Right renal cortex interstitium (tissue), 3 donors: ENCODE measurements at regions not wholly inside any gene's neighbourhood (a gene's known extent, or its start where the extent isn't known, plus 50 kb on each side); places are given as distances from the start of the nearest gene placed in this dataset.
A peak's percentile ranks its signal among the peaks of the same experiment; 100 is the strongest.

Experiments used
- DNase-seq, 3 donors: peaks; one replicate each; pipeline ENCODE4 v3.0.0-alpha.2; 2013; ENCODE audit warnings: low read depth in 3 of 3, low spot score in 2 of 3

- DNase-seq = no peak
Observed at GRCh38 chr9:121568343-121569265, 69.0 kb upstream of the GGTA1 start.

DNA sequence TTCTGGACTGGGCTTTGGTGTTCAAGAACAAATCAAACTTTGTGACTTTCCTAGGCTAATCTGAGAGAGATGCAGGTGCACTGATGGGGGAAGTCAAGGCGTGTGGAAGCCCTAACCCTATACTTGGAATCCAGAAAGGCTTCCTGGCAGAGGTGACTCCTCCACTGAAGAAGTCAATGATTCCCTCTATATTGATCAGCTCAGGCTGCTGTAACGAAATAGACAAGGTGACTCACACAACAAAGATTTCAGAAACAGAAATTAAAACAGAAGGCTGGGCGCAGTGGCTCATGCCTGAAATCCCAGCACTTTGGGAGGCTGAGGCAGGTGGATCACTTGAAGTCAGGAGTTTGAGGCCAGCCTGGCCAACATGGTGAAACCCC is 69.6 kb upstream of the GGTA1 start:
- DNase-seq = no peak

GRCh38 chr9:121572581-121572980 is 72.9 kb upstream of the GGTA1 start:
- DNase-seq = no peak

DNA sequence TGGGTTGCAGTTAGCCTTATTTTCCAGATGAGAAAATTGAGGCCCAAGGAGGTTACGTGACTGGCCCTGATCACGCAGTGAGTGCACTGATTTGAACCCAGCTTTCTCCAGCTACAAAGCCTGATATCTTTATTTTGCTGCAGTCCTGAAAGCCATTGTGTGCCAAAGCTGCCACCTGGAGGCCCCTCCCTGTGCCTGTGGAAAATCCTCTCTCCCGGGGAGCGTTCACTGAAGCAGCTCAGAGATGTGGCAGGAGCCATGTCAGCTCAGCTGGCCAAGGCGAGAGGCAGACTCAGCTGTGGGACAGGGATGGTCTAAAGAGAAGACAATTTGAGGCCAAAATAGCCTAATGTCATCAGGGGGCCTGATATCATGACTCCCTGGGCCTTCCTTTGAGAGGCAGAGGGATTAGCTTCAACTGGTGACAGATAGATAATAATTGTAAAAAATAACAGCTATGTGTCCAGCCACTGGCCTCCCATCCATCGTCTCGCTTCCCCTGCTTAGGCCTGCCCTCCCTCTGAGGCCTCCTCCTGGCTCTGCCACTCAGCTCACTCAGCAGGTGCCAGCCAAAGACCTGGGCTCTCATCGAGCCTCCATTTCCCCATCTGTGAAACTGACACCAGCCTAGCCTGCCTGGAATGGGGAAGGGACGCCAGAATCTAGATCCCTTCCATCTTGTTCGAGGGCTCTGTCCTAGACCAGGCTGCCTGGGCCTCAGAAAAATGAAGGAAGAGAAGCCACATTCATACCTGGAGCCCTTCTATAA is 74.3 kb upstream of the GGTA1 start:
- no peak for DNase-seq

GRCh38 chr9:121574774-121575519 is 75.3 kb upstream of the GGTA1 start:
- no peak for DNase-seq

DNA sequence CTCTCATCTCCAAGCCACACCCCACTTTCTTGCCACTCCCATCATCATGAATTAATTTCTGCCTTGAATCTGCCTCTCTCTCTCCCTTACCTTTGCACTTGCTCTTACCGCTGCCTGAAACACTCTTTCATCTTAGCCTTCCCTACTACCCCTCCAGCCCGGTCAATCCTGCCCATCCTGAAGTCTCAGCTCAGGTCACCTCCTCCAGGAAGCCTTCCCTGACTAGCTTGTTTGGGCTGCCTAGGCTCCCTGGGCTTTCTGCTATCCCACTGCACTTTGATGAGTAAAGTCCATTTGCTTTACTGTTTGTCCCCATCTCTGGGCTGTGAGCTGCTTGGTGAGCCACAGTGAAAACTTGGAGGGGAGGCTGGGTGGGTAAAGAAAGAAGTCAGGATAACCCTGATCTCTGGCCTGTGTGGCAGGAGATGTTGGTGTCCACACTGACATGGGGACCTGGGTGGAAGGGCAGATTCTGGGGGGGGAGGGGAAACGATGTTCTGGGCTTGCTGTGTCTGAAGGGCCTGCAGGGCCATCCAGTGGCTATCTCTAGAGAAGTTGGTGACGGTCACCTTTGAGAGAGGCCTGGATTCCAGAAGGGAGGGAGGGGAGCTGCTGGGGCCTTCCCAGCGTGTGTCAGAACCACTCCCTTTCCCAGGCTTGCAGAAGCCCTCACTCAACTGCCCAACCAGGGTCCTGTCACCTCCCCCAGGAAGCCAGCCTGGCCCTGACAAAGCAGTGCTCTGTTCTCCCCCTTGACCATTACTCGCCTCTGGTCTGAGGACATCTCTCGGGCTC is 75.0 kb upstream of the DAB2IP start:
- no peak for DNase-seq

DNA sequence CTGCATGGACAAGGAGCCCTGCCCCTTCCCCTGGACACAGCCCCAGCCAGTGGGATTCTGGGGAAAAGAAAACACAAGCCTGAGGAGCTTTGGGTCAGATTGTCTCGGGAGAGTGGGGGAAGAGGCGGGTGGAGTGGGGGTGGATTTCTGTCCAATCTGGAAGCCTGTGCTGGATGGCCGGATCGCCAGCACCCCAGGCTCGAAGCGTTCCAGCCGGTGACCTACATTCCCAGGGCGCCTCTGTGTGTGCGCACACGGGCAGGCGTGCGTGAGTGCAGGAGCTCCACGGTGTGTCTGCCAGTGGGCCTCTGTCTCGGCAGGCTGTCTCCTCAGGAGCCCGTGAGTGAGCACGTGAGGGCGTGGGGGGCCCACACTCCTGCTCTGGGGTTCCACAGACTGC is 74.3 kb upstream of the DAB2IP start:
- DNase-seq = no peak

DNA sequence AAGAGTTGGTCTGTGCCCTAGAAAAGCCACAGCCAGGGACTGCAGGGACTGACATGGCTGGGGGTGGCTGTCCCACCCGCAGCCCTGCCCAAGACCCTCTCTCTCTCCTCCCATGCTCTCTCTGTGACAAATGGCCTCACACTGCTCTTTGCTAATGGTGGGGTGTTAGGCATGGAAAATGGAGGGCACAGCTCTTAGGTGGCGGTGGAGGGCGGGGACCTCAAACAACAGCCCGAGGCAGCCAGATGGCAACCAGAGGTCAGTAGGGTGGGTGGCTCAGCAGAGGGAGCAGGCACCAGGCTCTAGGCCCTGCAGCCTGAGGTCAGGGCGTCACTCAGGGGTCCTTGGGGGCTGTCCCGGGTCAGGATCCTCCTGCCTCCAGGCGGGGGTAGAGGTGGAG is 73.9 kb upstream of the DAB2IP start:
- no peak for DNase-seq

- DNase-seq = no peak
Observed at GRCh38 chr9:121581786-121582600, 69.4 kb upstream of the DAB2IP start.

DNA sequence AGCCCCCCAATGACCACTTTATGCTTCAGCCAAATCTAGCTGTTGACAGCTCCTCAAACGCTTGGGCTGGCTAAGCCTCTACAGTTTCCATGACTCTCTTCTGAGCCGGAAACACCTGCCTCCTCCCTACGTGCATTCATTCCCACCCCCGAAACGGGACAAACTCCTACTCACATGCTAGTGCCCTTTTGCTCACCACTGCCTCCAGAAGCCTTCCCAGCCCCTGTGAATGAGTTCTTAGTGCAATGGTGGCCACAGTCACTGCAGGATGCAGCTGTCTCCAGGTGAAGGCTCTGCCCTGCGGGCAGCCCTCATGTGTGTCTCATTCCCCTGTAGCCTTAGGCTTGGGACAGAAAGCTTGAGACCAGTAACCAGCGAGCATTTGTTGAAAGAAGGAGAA is 68.8 kb upstream of the DAB2IP start:
- DNase-seq = no peak

DNA sequence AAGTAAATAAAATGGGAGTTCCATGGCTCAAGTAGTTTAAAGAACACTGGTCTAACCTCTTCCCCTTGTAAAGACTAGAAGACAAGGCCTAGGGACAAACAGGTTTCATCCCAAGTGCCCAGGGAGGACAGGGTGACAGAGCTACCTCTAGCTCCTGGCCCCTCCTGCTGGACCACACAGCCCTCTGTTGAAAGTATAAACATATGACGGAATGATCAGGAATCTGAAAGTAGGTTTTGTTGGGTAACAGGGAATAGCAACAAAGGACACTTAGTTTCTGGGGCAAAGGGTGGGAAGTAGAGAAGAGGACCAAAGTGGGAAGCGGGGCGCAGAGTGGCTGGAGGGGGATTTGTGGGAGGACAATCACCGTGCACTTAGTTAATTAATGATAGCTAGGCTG is 67.0 kb upstream of the DAB2IP start:
- DNase-seq = no peak

GRCh38 chr9:121587863-121588262 is 63.6 kb upstream of the DAB2IP start:
- DNase-seq = no peak

DNA sequence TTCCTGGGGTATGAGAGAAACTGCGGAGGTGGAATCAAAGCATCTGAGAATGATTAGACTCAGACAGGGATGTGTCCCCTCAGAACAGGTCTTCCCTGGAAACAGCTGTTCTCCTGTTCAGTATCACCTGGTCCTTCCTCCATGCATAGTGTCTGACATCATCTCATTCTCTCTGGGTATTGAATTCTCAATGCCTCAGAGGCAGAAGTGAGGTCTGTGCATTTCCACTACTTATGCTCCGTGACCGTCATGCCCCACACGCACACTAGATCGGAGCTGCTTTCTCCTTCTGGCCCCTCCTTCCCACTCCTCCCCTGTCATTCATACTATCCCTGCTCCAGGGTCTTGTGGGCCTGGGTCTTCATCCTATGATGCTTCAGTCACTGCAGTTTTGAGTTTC is 61.4 kb upstream of the DAB2IP start:
- DNase-seq = no peak

- no peak for DNase-seq
Observed at GRCh38 chr9:121592265-121592664, 59.2 kb upstream of the DAB2IP start.

DNA sequence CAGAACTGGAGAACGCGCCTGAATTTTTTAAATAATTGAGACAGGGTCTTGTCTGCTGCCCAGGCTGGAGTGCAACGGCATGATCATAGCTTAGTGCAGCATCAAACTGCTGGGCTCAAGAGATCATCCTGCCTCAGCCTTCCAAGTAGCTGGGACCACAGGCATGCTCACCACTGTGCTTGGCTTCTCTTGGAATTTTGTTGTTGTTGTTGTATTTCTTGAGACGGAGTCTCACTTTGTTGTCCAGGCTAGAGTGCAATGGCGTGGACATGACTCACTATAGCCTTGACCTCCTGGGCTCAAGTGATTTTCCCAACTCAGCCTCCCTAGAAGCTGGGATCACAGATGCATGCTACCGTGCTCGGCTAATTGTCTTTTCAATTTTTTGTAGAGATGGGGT is 58.4 kb upstream of the DAB2IP start:
- no peak for DNase-seq

- DNase-seq = no peak
Observed at GRCh38 chr9:121596515-121596914, 54.9 kb upstream of the DAB2IP start.

DNA sequence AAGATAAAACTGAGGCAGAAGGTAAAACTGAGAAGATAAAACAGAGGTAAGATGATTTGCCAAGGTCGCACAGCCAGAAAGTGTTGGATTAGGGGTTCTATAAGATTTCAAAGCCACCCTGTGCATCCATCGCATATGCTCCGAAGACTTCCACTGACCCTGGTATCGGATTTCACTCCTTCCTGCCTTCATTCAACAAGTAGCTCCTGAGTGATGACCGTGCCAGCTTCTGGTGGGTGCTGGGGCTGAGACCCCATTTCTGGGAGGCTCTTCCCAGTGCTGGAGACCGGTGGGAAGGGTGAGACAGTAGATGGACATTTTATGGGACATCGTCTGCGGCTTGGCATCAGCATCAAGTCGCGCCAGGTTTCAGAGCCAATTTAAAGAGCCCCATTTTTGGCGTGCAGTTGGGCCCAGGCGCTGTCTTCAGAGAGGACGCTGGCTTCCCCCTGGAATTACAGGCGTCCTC is 53.7 kb upstream of the DAB2IP start:
- no peak for DNase-seq

DNA sequence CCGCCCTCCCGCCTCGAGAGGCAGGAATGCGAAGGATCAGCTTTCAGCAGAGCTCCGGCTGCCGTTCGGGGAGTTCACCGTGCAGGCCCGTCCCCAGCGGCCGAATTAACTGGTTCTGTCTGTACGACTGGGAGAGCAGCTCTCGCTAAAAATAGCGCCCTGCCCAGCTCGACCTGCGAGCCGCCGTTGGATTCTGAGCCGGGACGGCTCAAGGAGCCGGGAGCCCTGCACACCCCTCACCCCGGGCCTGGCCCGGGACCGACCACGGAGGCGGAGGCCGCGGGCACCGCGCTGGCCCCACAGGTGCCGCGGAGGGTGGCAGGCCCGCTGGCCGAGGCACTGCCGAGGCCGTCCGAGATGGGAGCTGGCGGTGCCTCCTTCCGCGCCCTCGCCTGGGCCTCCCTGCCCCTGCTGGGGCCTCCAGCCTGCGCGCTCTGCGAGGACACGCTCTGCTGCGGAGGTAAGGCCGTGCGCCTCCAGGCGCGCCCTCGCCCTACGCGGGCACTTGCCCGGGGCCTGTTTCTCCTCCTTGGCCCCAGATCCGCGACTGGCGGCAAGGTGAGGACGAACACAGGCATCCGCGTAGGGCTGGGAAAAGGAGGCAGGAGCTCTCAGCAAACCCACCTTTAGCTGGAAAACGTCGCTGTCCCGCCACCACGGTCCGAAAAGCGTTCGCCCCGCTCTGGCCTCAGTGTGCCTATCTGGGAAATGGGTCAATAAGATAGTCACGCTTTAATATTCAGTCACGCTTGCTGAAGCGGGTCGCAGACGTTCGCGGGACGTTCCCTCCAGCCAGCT is 53.1 kb upstream of the DAB2IP start:
- peak in 2 of 3 donors; percentile 65 to 83 for DNase-seq
